ENCODE measurements at regions not wholly inside any gene's neighbourhood (a gene's known extent, or its start where the extent isn't known, plus 50 kb on each side); places are given as distances from the start of the nearest gene placed in this dataset.

- no peak for ATAC-seq (ENCODE audit: low FRiP score)
These were observed 338.9 kb upstream of the FAM241A start for GRCh38 chr4:111806331-111806730.

DNA sequence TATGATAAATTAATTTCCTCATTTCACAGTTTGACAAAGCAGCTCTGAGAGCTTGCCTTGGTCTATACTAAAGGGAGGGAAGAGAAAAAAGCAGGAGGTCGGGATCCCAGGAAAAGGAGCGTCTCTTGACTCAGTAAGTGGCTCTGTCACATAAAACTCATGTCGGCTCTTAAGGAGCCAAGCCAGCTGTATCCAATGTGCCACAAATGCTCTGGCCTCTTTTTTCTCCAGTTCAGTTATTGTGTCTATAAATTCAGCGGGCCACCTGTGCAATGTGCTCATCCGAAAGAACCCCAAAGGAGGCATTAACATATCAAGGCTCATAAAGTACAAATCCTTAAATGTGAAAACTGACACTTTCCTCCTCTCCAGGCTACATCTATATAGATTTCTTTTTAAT lies 337.7 kb upstream of the FAM241A start:
- WGBS, 2 donors, result 72 to 74% methylated on average over 5 of the region's 5 CpGs
- H3K36me3 ChIP-seq (ENCODE audit: control insufficient read depth in 1 of 2, insufficient read depth in 2 of 2, low read length in 1 of 2), result no peaks in the 10 kb centered on the region
- no peak for DNase-seq
- intact Hi-C loops (cut with DNase I), result no loop called here
- H3K9me3 ChIP-seq (ENCODE audit: control insufficient read depth, low read length), result no peaks in the 10 kb centered on the region
- no peaks in the 10 kb centered on the region for H3K27me3 ChIP-seq (ENCODE audit: control insufficient read depth in 1 of 2, insufficient read depth in 2 of 2, low read length in 1 of 2)
- no peaks in the 10 kb centered on the region for H3K4me1 ChIP-seq (ENCODE audit: control insufficient read depth in 1 of 2, insufficient read depth in 2 of 2, low read length in 2 of 2)
- no peak overlapping the region for H3K27ac ChIP-seq (ENCODE audit: low read depth in 1 of 2, low read length in 2 of 2)
- no peak overlapping the region for H3K4me3 ChIP-seq (ENCODE audit: low read length in 2 of 2)
- no peak for ATAC-seq (ENCODE audit: low FRiP score)

More at GRCh38 chr4:111806331-111806730, 338.9 kb upstream of the FAM241A start:
- H3K9me3 ChIP-seq (ENCODE audit: control insufficient read depth, low read length), result no peaks in the 10 kb centered on the region
- no peaks in the 10 kb centered on the region for H3K36me3 ChIP-seq (ENCODE audit: control insufficient read depth in 1 of 2, insufficient read depth in 2 of 2, low read length in 1 of 2)
- no peak for DNase-seq
- H3K27me3 ChIP-seq (ENCODE audit: control insufficient read depth in 1 of 2, insufficient read depth in 2 of 2, low read length in 1 of 2), result no peaks in the 10 kb centered on the region
- 51 to 54% methylated on average over 5 of the region's 5 CpGs for WGBS, 2 donors
- H3K4me3 ChIP-seq (ENCODE audit: low read length in 2 of 2), result no peak overlapping the region
- no peaks in the 10 kb centered on the region for H3K4me1 ChIP-seq (ENCODE audit: control insufficient read depth in 1 of 2, insufficient read depth in 2 of 2, low read length in 2 of 2)
- no peak overlapping the region for H3K27ac ChIP-seq (ENCODE audit: low read depth in 1 of 2, low read length in 2 of 2)
- intact Hi-C loops (cut with DNase I), result no loop called here

- Histone ChIP-seq H3K27ac (ENCODE audit: low read depth in 1 of 2, low read length in 2 of 2) (no peak overlapping the region), H3K27me3 (ENCODE audit: control insufficient read depth in 1 of 2, insufficient read depth in 2 of 2, low read length in 1 of 2) (no peaks in the 10 kb centered on the region), H3K4me3 (ENCODE audit: low read length in 2 of 2) (no peak overlapping the region), H3K36me3 (ENCODE audit: control insufficient read depth in 1 of 2, insufficient read depth in 2 of 2, low read length in 1 of 2) (no peaks in the 10 kb centered on the region), H3K9me3 (ENCODE audit: control insufficient read depth, low read length) (no peaks in the 10 kb centered on the region), H3K4me1 (ENCODE audit: control insufficient read depth in 1 of 2, insufficient read depth in 2 of 2, low read length in 2 of 2) (no peaks in the 10 kb centered on the region)
- ATAC-seq (ENCODE audit: low FRiP score) (no peak), DNase-seq (no peak)
- WGBS, 2 donors, result 38 to 47% methylated on average over 2 of the region's 2 CpGs
- intact Hi-C loops (cut with DNase I), result no loop called here
These were observed 337.1 kb upstream of the FAM241A start for GRCh38 chr4:111808174-111808573.

DNA sequence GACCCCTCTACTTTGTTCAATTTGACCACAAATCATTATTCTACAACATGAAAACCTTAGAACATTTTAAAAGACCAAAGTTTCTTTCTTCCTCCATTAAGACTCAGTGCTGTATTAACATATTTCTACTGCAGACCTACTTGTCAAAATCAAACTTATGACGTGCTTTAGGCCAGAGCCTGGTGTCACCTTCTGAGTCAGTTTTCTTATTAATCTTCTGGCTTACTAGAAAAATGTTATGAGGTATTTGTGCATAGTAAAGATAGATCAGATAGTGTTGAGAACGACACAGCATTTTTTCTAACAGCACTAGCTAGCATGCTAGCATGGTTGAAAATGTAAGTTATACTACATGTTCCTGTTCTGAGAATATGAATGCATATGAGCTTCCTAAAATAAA lies 333.6 kb upstream of the FAM241A start:
- no peak for DNase-seq

GRCh38 chr4:111812114-111812513 lies 333.1 kb upstream of the FAM241A start:
- no peak overlapping the region for H3K4me3 ChIP-seq (ENCODE audit: low read length in 2 of 2)
- H3K4me1 ChIP-seq (ENCODE audit: control insufficient read depth in 1 of 2, insufficient read depth in 2 of 2, low read length in 2 of 2), result no peaks in the 10 kb centered on the region
- H3K36me3 ChIP-seq (ENCODE audit: control insufficient read depth in 1 of 2, insufficient read depth in 2 of 2, low read length in 1 of 2), result no peaks in the 10 kb centered on the region
- 87 to 90% methylated on average over 3 of the region's 3 CpGs for WGBS, 2 donors
- peaks cover 3% of the 10 kb centered on the region for H3K9me3 ChIP-seq (ENCODE audit: control insufficient read depth, low read length)
- no peak overlapping the region for H3K27ac ChIP-seq (ENCODE audit: low read depth in 1 of 2, low read length in 2 of 2)
- intact Hi-C loops (cut with DNase I), result no loop called here
- ATAC-seq (ENCODE audit: low FRiP score), result no peak
- H3K27me3 ChIP-seq (ENCODE audit: control insufficient read depth in 1 of 2, insufficient read depth in 2 of 2, low read length in 1 of 2), result no peaks in the 10 kb centered on the region
- no peak for DNase-seq

More for the DNA sequence above, 333.6 kb upstream of the FAM241A start:
- Histone ChIP-seq H3K4me3 (ENCODE audit: low read length in 2 of 2) (no peak overlapping the region), H3K27ac (ENCODE audit: low read depth in 1 of 2, low read length in 2 of 2) (no peak overlapping the region), H3K36me3 (ENCODE audit: control insufficient read depth in 1 of 2, insufficient read depth in 2 of 2, low read length in 1 of 2) (no peaks in the 10 kb centered on the region), H3K27me3 (ENCODE audit: control insufficient read depth in 1 of 2, insufficient read depth in 2 of 2, low read length in 1 of 2) (no peaks in the 10 kb centered on the region), H3K9me3 (ENCODE audit: control insufficient read depth, low read length) (peaks cover 2% of the 10 kb centered on the region), H3K4me1 (ENCODE audit: control insufficient read depth in 1 of 2, insufficient read depth in 2 of 2, low read length in 2 of 2) (no peaks in the 10 kb centered on the region)
- intact Hi-C loops (cut with DNase I), result no loop called here
- 12 to 14% methylated on average over 2 of the region's 2 CpGs for WGBS, 2 donors
- ATAC-seq (ENCODE audit: low FRiP score), result no peak

DNA sequence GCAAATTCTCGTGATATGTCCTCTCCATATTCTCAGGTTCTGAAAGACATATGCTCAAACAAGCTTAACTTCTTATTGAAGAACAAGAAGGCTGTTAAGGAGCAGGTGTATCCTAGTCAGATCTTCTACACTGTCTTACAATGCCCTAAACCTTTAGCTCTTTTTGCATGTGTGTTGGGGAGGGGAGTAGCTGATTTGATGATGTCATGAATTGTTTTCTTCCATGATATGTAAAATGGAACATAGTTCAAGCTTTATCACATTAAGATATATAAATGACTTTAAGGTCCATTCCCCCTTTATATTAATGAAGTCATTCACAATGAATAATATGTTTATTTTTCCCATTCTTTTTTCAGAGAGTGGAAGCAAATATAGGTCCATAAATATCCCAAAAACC lies 332.5 kb upstream of the FAM241A start:
- H3K27ac ChIP-seq (ENCODE audit: low read depth in 1 of 2, low read length in 2 of 2), result no peak overlapping the region
- no peaks in the 10 kb centered on the region for H3K27me3 ChIP-seq (ENCODE audit: control insufficient read depth in 1 of 2, insufficient read depth in 2 of 2, low read length in 1 of 2)
- DNase-seq, result no peak
- H3K9me3 ChIP-seq (ENCODE audit: control insufficient read depth, low read length), result peaks cover 3% of the 10 kb centered on the region
- intact Hi-C loops (cut with DNase I), result no loop called here
- no peak for ATAC-seq (ENCODE audit: low FRiP score)
- whole genome bisulfite sequencing, 2 donors, result 67 to 68% methylated on average over 1 of the region's 1 CpG
- no peaks in the 10 kb centered on the region for H3K36me3 ChIP-seq (ENCODE audit: control insufficient read depth in 1 of 2, insufficient read depth in 2 of 2, low read length in 1 of 2)
- H3K4me1 ChIP-seq (ENCODE audit: control insufficient read depth in 1 of 2, insufficient read depth in 2 of 2, low read length in 2 of 2), result no peaks in the 10 kb centered on the region
- no peak overlapping the region for H3K4me3 ChIP-seq (ENCODE audit: low read length in 2 of 2)

GRCh38 chr4:111813555-111814140 lies 331.6 kb upstream of the FAM241A start:
- WGBS, 2 donors, result 42 to 57% methylated on average over 3 of the region's 3 CpGs
- H3K4me1 ChIP-seq (ENCODE audit: control insufficient read depth in 1 of 2, insufficient read depth in 2 of 2, low read length in 2 of 2), result no peaks in the 10 kb centered on the region
- DNase-seq, result no peak

DNA sequence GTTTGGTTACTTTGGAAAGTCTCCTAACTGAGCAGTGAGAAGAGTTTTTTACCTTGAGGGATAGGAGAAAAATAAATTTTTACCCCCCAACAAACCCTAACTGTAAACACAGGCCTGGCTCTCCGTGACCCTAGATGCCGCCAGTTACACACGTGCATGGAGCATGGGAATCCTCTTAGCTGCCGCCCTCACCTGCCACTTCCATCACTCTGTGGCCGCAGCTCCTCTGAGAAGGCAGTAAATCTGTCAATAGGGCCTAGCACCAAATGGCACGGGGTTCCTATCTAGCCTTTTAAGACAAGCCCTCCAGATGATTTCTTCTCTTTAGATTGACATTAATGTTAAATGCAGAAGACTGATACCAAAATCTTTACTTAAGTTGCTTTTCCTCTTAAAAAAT lies 330.3 kb upstream of the FAM241A start:
- 21 to 42% methylated on average over 6 of the region's 6 CpGs for WGBS, 2 donors
- no peak for DNase-seq

More at GRCh38 chr4:111813555-111814140, 331.6 kb upstream of the FAM241A start:
- ATAC-seq (ENCODE audit: low FRiP score), result no peak
- Histone ChIP-seq H3K4me3 (ENCODE audit: low read length in 2 of 2) (no peak overlapping the region), H3K9me3 (ENCODE audit: control insufficient read depth, low read length) (peaks cover 3% of the 10 kb centered on the region), H3K27me3 (ENCODE audit: control insufficient read depth in 1 of 2, insufficient read depth in 2 of 2, low read length in 1 of 2) (no peaks in the 10 kb centered on the region), H3K27ac (ENCODE audit: low read depth in 1 of 2, low read length in 2 of 2) (no peak overlapping the region), H3K36me3 (ENCODE audit: control insufficient read depth in 1 of 2, insufficient read depth in 2 of 2, low read length in 1 of 2) (no peaks in the 10 kb centered on the region)
- intact Hi-C loops (cut with DNase I), result no loop called here

DNA sequence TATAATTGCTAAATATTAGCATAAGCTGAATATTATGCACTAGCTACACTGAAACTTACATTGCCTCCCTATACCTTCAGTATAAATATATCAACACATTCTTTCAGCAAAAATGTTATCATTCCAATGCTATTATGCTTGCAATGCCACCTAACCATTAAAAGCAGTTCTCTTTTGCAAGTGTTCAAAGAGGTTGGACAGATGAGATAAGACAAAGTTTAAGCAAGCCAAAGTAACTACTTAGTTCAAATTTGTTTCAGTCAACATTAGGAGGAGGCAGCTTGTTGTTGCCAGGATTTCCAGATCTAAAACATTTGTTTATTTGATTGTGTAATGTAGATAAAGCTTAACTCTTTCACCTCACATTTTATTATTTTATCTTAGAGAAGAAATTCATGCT lies 323.9 kb upstream of the FAM241A start:
- no peak overlapping the region for H3K27ac ChIP-seq (ENCODE audit: low read depth in 1 of 2, low read length in 2 of 2)
- no peaks in the 10 kb centered on the region for H3K27me3 ChIP-seq (ENCODE audit: control insufficient read depth in 1 of 2, insufficient read depth in 2 of 2, low read length in 1 of 2)
- DNase-seq (no peak), ATAC-seq (ENCODE audit: low FRiP score) (no peak)
- intact Hi-C loops (cut with DNase I), result no loop called here
- no peak overlapping the region for H3K4me3 ChIP-seq (ENCODE audit: low read length in 2 of 2)
- H3K4me1 ChIP-seq (ENCODE audit: control insufficient read depth in 1 of 2, insufficient read depth in 2 of 2, low read length in 2 of 2), result no peaks in the 10 kb centered on the region
- peaks cover 3% of the 10 kb centered on the region for H3K9me3 ChIP-seq (ENCODE audit: control insufficient read depth, low read length)
- no peaks in the 10 kb centered on the region for H3K36me3 ChIP-seq (ENCODE audit: control insufficient read depth in 1 of 2, insufficient read depth in 2 of 2, low read length in 1 of 2)

More for the DNA sequence above, 330.3 kb upstream of the FAM241A start:
- intact Hi-C loops (cut with DNase I), result no loop called here
- H3K4me1 ChIP-seq (ENCODE audit: control insufficient read depth in 1 of 2, insufficient read depth in 2 of 2, low read length in 2 of 2), result no peaks in the 10 kb centered on the region
- no peaks in the 10 kb centered on the region for H3K27me3 ChIP-seq (ENCODE audit: control insufficient read depth in 1 of 2, insufficient read depth in 2 of 2, low read length in 1 of 2)
- ATAC-seq (ENCODE audit: low FRiP score), result no peak
- no peaks in the 10 kb centered on the region for H3K36me3 ChIP-seq (ENCODE audit: control insufficient read depth in 1 of 2, insufficient read depth in 2 of 2, low read length in 1 of 2)
- peaks cover 3% of the 10 kb centered on the region for H3K9me3 ChIP-seq (ENCODE audit: control insufficient read depth, low read length)
- H3K27ac ChIP-seq (ENCODE audit: low read depth in 1 of 2, low read length in 2 of 2), result no peak overlapping the region
- H3K4me3 ChIP-seq (ENCODE audit: low read length in 2 of 2), result no peak overlapping the region

Measured in aorta (tissue), 5 donors.